Colonic mucosa (tissue), 4 donors: ENCODE measurements at regions not wholly inside any gene's neighbourhood (a gene's known extent, or its start where the extent isn't known, plus 50 kb on each side); places are given as distances from the start of the nearest gene placed in this dataset.
"Not testable (repeated sequence)": the region's sequence is repeated elsewhere in the genome, so short reads cannot be mapped to it uniquely, and the experiment has no call there.

Experiments
- DNase-seq: peaks from one replicate; pipeline ENCODE4 v3.0.0-alpha.2; 2020
- H3K27ac ChIP-seq: fragments of 200-600 bp; one replicate; pipeline ENCODE4 v1.8.0; 2021
- H3K27me3 ChIP-seq: fragments of 200-600 bp; one replicate; pipeline ENCODE4 v1.8.0; 2021
- H3K36me3 ChIP-seq: fragments of 200-600 bp; one replicate; pipeline ENCODE4 v1.8.0; 2021
- H3K4me1 ChIP-seq: fragments of 200-600 bp; one replicate; pipeline ENCODE4 v1.8.0; 2021; ENCODE audit warnings: mild to moderate bottlenecking
- H3K4me3 ChIP-seq: fragments of 200-600 bp; one replicate; pipeline ENCODE4 v1.8.0; 2021
- H3K9ac ChIP-seq, 2 donors: one replicate each; pipeline ENCODE4 v1.7.0; 2013; ENCODE audit warnings: control low read depth in 2 of 2, low read depth in 2 of 2, low read length in 2 of 2
- H3K9me3 ChIP-seq: fragments of 200-600 bp; one replicate; pipeline ENCODE4 v1.8.0; 2021
- intact Hi-C: fragments of 100-400 bp; cut with DNase I; formaldehyde crosslinking; loops from one replicate; pipeline ENCODE4 v1.14.1; 2022
- TF ChIP-seq, protein P1 (sequence below): fragments of 200-600 bp; IDR thresholded peaks from one replicate; pipeline ENCODE4 v1.8.0; 2022; ENCODE audit warnings: antibody characterized with exemption, mild to moderate bottlenecking
- donor health status: healthy.
- donor health status: DM: no; HTN: no; CAD: no.
- donor health status: DM: no; HTN: no; CAD: no.

DNA sequence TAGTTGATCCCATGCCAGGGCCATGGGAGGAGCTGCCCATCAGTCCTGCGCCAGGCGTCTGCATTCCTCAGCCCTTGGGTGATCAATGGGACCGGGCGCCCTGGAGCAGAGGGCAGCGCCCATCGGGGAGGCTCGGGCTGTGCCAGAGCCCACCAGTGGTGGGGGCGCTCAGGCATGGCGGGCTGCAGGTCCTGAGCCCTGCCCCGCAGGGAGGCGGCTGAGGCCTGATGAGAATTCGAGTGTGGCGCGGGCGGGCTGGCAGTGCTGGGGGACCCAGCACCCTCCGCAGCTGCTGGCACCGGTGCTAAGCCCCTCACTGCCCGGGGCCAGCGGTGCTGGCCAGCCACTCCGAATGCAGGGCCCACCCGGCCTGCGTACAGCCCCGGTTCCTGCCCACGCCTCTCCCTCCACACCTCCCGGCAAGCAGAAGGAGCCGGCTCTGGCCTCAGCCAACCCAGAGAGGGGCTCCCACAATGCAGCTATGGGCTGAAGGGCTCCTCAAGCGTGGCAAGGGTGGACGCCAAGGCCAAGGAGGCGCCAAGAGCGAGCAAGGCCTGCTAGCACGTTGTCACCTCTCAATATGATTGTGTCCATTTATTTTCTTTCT is 238.1 kb upstream of the OLFM3 start:
- no peak overlapping the region for H3K4me3 ChIP-seq
- no peak for DNase-seq
- H3K27ac ChIP-seq: no peak overlapping the region
- H3K9me3 ChIP-seq: no peaks in the 10 kb centered on the region
- no peaks in the 10 kb centered on the region for H3K36me3 ChIP-seq
- TF ChIP-seq, protein P1, sequence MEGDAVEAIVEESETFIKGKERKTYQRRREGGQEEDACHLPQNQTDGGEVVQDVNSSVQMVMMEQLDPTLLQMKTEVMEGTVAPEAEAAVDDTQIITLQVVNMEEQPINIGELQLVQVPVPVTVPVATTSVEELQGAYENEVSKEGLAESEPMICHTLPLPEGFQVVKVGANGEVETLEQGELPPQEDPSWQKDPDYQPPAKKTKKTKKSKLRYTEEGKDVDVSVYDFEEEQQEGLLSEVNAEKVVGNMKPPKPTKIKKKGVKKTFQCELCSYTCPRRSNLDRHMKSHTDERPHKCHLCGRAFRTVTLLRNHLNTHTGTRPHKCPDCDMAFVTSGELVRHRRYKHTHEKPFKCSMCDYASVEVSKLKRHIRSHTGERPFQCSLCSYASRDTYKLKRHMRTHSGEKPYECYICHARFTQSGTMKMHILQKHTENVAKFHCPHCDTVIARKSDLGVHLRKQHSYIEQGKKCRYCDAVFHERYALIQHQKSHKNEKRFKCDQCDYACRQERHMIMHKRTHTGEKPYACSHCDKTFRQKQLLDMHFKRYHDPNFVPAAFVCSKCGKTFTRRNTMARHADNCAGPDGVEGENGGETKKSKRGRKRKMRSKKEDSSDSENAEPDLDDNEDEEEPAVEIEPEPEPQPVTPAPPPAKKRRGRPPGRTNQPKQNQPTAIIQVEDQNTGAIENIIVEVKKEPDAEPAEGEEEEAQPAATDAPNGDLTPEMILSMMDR: no peak
- no peaks in the 10 kb centered on the region for H3K4me1 ChIP-seq
- H3K9ac ChIP-seq: no peak overlapping the region
- intact Hi-C loops: no loop called here
- H3K27me3 ChIP-seq: no peaks in the 10 kb centered on the region

DNA sequence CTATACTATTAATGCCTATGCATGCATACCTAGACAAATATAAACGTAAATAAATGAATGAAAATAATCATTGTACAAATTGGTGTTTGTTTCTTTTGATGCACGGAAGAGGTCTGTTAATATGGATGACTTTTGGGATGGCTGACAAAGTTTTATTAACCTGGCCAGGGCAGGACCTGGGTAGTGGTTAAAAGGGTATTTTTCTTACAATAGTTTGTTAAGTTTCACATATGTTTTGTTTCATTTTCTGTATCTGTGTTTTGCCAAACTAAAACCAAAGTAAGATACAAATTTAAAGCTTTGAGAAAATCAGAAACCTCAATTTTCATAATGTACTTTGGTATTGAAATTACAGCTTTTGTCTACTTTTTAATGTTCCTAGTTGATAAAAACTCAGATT is 222.7 kb upstream of the OLFM3 start:
- no peaks in the 10 kb centered on the region for H3K9me3 ChIP-seq
- H3K4me3 ChIP-seq: no peak overlapping the region
- no peaks in the 10 kb centered on the region for H3K36me3 ChIP-seq
- H3K27me3 ChIP-seq: no peaks in the 10 kb centered on the region
- no peak overlapping the region for H3K9ac ChIP-seq
- no peaks in the 10 kb centered on the region for H3K4me1 ChIP-seq
- no peak overlapping the region for H3K27ac ChIP-seq
- TF ChIP-seq, protein P1: no peak
- intact Hi-C loops: no loop called here
- no peak for DNase-seq

DNA sequence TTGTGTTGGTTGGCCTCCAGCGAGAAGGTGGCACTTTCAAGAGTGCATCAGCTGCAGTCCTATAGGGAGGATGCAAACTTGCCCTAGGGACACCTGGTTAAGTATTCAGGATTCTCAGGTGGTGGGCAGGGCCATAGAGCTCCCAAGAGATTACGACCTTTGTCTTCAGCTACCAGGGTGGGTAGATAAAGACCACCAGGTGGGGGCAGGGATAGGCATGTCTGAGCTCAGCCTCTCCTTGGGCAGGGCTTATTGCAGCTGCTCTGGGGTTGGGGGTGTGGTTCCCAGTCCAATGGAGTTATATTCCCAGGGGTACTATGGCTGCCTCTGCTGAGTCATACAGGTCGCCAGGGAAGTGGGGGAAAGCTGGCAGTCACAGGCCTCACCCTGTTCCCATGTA is 214.2 kb upstream of the OLFM3 start:
- H3K27ac ChIP-seq, intact Hi-C loops, H3K9ac ChIP-seq, H3K36me3 ChIP-seq, H3K4me1 ChIP-seq, H3K9me3 ChIP-seq, H3K4me3 ChIP-seq, DNase-seq, H3K27me3 ChIP-seq: not testable (repeated sequence)

DNA sequence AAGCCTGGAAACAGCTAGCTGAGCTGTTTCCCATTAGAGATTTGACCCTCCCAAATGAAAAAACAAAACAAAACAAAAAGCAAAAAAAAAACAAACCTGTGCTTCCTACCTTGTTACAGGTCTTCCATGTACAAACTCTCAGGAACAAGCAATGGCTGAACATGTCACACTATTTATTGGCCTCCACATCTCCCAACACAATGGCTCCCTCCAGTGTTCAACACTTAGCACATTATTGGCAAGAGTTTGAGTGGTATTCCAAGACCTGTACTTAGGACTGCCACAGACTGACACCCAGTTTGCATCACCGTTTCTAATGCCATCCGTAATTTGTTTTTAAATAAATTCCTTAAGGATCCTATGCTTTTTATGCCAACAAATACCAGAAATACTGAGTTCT is 195.0 kb upstream of the OLFM3 start:
- no peaks in the 10 kb centered on the region for H3K27me3 ChIP-seq
- no peaks in the 10 kb centered on the region for H3K36me3 ChIP-seq
- no peaks in the 10 kb centered on the region for H3K4me1 ChIP-seq
- H3K9me3 ChIP-seq: no peaks in the 10 kb centered on the region
- no peak overlapping the region for H3K9ac ChIP-seq
- no peak overlapping the region for H3K4me3 ChIP-seq
- intact Hi-C loops: loop anchor here (5.0 to 10.0 kb wide), 2 partner anchors 199 to 367 kb away; no protein-coding TSS in a partner anchor
- TF ChIP-seq, protein P1: peak; percentile 47
- peak; percentile 33 for DNase-seq
- H3K27ac ChIP-seq: no peak overlapping the region

DNA sequence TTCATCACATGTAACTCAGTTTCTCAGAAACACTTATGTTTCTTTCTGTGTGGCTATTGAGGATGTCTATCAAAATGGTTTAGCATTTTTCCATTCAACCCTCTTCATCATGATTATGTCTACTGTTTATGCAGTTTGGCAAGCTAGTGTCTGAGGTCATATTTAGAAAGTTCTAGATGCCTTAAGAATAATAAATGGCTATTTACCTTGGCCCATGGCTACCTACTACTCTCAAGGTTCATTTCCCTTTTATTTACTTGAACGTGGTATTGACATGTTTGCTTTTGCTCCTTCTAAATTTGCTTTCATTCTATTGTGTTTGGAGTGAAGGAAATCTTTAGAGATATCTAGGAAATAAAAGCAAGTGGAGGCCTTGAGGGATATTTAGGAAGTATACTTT is 193.7 kb upstream of the OLFM3 start:
- Histone ChIP-seq H3K4me3 (no peak overlapping the region), H3K9me3 (no peaks in the 10 kb centered on the region), H3K27ac (no peak overlapping the region), H3K27me3 (no peaks in the 10 kb centered on the region), H3K9ac (no peak overlapping the region), H3K4me1 (no peaks in the 10 kb centered on the region), H3K36me3 (no peaks in the 10 kb centered on the region)
- no peak for DNase-seq
- intact Hi-C loops: loop anchor here (5.0 to 10.0 kb wide), 2 partner anchors 198 to 366 kb away; no protein-coding TSS in a partner anchor
- TF ChIP-seq, protein P1: no peak

DNA sequence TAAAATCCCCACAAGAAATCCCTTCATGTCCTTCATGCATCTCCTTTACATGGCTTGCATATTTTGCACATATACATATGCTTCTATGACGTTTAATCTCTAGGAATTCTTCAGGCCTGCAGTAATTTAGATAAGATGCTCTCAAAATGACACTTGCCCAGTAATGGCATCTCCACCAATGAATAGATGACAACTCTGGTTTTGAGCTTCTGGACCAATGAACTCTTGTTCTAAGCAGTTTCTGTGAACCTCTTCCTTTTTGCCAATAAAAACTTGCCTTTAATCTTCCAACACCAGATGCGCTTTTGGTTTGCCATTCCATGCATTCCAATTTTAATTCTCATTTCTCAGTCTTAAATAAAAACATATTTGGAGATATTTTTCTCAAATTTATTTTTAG is 189.8 kb upstream of the OLFM3 start:
- Histone ChIP-seq H3K27me3 (no peaks in the 10 kb centered on the region), H3K36me3 (no peaks in the 10 kb centered on the region), H3K9me3 (no peaks in the 10 kb centered on the region), H3K9ac (no peak overlapping the region), H3K4me1 (no peaks in the 10 kb centered on the region), H3K27ac (no peak overlapping the region), H3K4me3 (no peak overlapping the region)
- intact Hi-C loops: no loop called here
- TF ChIP-seq, protein P1: no peak
- no peak for DNase-seq
